Neuronal stem cell (in vitro differentiated cells): ENCODE measurements at regions not wholly inside any gene's neighbourhood (a gene's known extent, or its start where the extent isn't known, plus 50 kb on each side); places are given as distances from the start of the nearest gene placed in this dataset.

Source experiments
- DNase-seq: peaks from one replicate; pipeline ENCODE4 v3.0.0-alpha.2; 2013; ENCODE audit warnings: low spot score
- H2AFZ ChIP-seq: one replicate; pipeline ENCODE4 v1.6.1; 2013; ENCODE audit warnings: mild to moderate bottlenecking, low read length, inconsistent platforms
- H2AK5ac ChIP-seq: 2 replicates; pipeline ENCODE4 v1.6.1; 2013; ENCODE audit warnings: low read depth, mild to moderate bottlenecking, inconsistent platforms, low read length, moderate library complexity, mixed read lengths
- H2BK120ac ChIP-seq: 2 replicates; pipeline ENCODE4 v1.6.1; 2013; ENCODE audit warnings: low read depth, mild to moderate bottlenecking, inconsistent platforms, low read length, moderate library complexity, mixed read lengths
- H2BK12ac ChIP-seq: one replicate; pipeline ENCODE4 v1.6.1; 2013; ENCODE audit warnings: low read length, inconsistent platforms
- H2BK15ac ChIP-seq: 2 replicates; pipeline ENCODE4 v1.6.1; 2013; ENCODE audit warnings: mild to moderate bottlenecking, low read length, inconsistent platforms, mixed read lengths
- H2BK5ac ChIP-seq: one replicate; pipeline ENCODE4 v1.6.1; 2013; ENCODE audit warnings: inconsistent platforms, mild to moderate bottlenecking, low read length, moderate library complexity
- H3K14ac ChIP-seq: one replicate; pipeline ENCODE4 v1.6.1; 2013; ENCODE audit warnings: low read length, inconsistent platforms
- H3K18ac ChIP-seq: 2 replicates; pipeline ENCODE4 v1.6.1; 2013; ENCODE audit warnings: low read length, inconsistent platforms
- H3K23ac ChIP-seq: 2 replicates; pipeline ENCODE4 v1.6.1; 2013; ENCODE audit warnings: low read depth, mild to moderate bottlenecking, mixed read lengths, low read length, inconsistent platforms; ENCODE audit not compliant: poor library complexity
- H3K27ac ChIP-seq: replicated peaks from 3 replicates; pipeline ENCODE4 v1.5.1; 2013; ENCODE audit warnings: low read length, inconsistent platforms
- H3K27me3 ChIP-seq, 3 experiments: 2 replicates each; pipeline ENCODE4 v1.6.1; 2013; ENCODE audit warnings: low read length in 3 of 3, mild to moderate bottlenecking in 2 of 3, inconsistent platforms in 1 of 3, low read depth in 1 of 3, mixed read lengths in 1 of 3, moderate library complexity in 1 of 3; ENCODE audit not compliant: control insufficient read depth in 3 of 3, insufficient read depth in 3 of 3
- H3K36me3 ChIP-seq, 2 donors: replicated peaks in 1 of 2; 2 replicates each; pipeline ENCODE4 v1.6.1; 2013; ENCODE audit warnings: low read length in 2 of 2; ENCODE audit not compliant: control insufficient read depth in 2 of 2, insufficient read depth in 2 of 2
- H3K4ac ChIP-seq: 2 replicates; pipeline ENCODE4 v1.6.1; 2013; ENCODE audit warnings: inconsistent platforms, mild to moderate bottlenecking, low read length, moderate library complexity
- H3K4me1 ChIP-seq, 2 donors: 1 replicate in 1 of 2; 2 replicates in 1 of 2; pipeline ENCODE4 v1.6.1; 2013; ENCODE audit warnings: low read length in 2 of 2, low read depth in 1 of 2; ENCODE audit not compliant: control insufficient read depth in 2 of 2, insufficient read depth in 1 of 2
- H3K4me2 ChIP-seq: one replicate; pipeline ENCODE4 v1.6.1; 2013; ENCODE audit warnings: mild to moderate bottlenecking, low read length, inconsistent platforms; ENCODE audit not compliant: insufficient read depth, poor library complexity, severe bottlenecking
- H3K4me3 ChIP-seq, 2 donors: 2 replicates each; pipeline ENCODE4 v1.5.1; 2013; ENCODE audit warnings: low read length in 2 of 2, mild to moderate bottlenecking in 2 of 2, inconsistent platforms in 1 of 2, moderate library complexity in 1 of 2
- H3K79me1 ChIP-seq: one replicate; pipeline ENCODE4 v1.6.1; 2013; ENCODE audit warnings: low read depth, mild to moderate bottlenecking, inconsistent platforms, low read length, moderate library complexity
- H3K9ac ChIP-seq: one replicate; pipeline ENCODE4 v1.6.1; 2013; ENCODE audit warnings: mild to moderate bottlenecking, low read depth, low read length, inconsistent platforms; ENCODE audit not compliant: poor library complexity
- H3K9me3 ChIP-seq, 2 donors: replicated peaks in 1 of 2; 2 replicates each; pipeline versions ENCODE3 to v1.6.1; 2013; ENCODE audit warnings: low read length in 2 of 2, mild to moderate bottlenecking in 2 of 2, inconsistent platforms in 1 of 2, low read depth in 1 of 2, mixed read lengths in 1 of 2, moderate library complexity in 1 of 2; ENCODE audit not compliant: control insufficient read depth in 2 of 2, insufficient read depth in 1 of 2
- H4K8ac ChIP-seq: one replicate; pipeline ENCODE4 v1.6.1; 2013; ENCODE audit warnings: low read depth, mild to moderate bottlenecking, inconsistent platforms, low read length, moderate library complexity
- H4K91ac ChIP-seq: one replicate; pipeline ENCODE4 v1.6.1; 2013; ENCODE audit warnings: low read length, low read depth, mild to moderate bottlenecking, inconsistent platforms; ENCODE audit not compliant: poor library complexity
- WGBS, 2 donors: extraction: QIAGEN DNeasy Blood & Tissue Kit; methylation state at CpG; one replicate each; pipeline ENCODE4 v1.1.7; 2013; ENCODE audit warnings: missing lambda C conversion rate in 2 of 2, mixed read lengths in 1 of 2; ENCODE audit not compliant: insufficient read length in 2 of 2, insufficient replicate concordance in 1 of 2; ENCODE audit errors: extremely low coverage in 2 of 2; 5-methylcytosine and 5-hydroxymethylcytosine counted together

DNA sequence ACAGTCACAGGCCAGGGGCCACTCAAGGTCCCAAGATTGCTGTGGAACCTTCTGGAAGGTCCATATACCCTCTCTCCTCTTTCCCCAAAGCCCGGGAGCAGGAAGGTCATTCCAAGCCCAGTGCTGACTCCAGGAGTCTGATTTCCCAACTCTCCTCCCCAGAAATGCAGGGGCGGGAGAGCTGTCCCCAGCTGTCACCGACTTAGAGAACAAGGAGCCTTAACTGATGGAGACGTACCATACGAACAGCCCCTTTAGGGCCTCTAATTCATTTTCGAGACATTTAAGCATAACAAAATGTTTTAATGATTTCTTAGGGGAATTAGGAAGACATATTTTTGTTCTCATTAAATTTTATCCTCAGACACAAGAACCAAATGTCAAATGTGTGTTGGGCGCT, 99.2 kb downstream of the PHETA1 start:
- H2AFZ ChIP-seq, result no peak overlapping the region
- DNase-seq, result no peak
- no peak overlapping the region for H3K4me3 ChIP-seq
- no peaks in the 10 kb centered on the region for H3K36me3 ChIP-seq
- H3K27me3 ChIP-seq, result no peaks in the 10 kb centered on the region
- no peak overlapping the region for H3K4ac ChIP-seq
- H3K9me3 ChIP-seq, result no peaks in the 10 kb centered on the region
- no peak overlapping the region for H3K27ac ChIP-seq
- H2BK5ac ChIP-seq, result no peak overlapping the region
- H4K8ac ChIP-seq, result no peak overlapping the region
- no peak overlapping the region for H3K9ac ChIP-seq
- no peak overlapping the region for H3K4me2 ChIP-seq
- no peak overlapping the region for H3K14ac ChIP-seq
- H4K91ac ChIP-seq, result no peak overlapping the region
- H3K23ac ChIP-seq, result no peak overlapping the region
- H3K4me1 ChIP-seq, result peaks cover 0 to 2% of the 10 kb centered on the region in 2 donors
- H3K18ac ChIP-seq, result peak overlapping the region; percentile 35
- no peak overlapping the region for H2BK120ac ChIP-seq
- no peak overlapping the region for H2BK12ac ChIP-seq
- H2BK15ac ChIP-seq, result no peak overlapping the region
- H3K79me1 ChIP-seq, result no peaks in the 10 kb centered on the region
- H2AK5ac ChIP-seq, result no peak overlapping the region
- WGBS, 2 donors, result no CpG with 5 or more reads among the region's 7 CpGs

DNA sequence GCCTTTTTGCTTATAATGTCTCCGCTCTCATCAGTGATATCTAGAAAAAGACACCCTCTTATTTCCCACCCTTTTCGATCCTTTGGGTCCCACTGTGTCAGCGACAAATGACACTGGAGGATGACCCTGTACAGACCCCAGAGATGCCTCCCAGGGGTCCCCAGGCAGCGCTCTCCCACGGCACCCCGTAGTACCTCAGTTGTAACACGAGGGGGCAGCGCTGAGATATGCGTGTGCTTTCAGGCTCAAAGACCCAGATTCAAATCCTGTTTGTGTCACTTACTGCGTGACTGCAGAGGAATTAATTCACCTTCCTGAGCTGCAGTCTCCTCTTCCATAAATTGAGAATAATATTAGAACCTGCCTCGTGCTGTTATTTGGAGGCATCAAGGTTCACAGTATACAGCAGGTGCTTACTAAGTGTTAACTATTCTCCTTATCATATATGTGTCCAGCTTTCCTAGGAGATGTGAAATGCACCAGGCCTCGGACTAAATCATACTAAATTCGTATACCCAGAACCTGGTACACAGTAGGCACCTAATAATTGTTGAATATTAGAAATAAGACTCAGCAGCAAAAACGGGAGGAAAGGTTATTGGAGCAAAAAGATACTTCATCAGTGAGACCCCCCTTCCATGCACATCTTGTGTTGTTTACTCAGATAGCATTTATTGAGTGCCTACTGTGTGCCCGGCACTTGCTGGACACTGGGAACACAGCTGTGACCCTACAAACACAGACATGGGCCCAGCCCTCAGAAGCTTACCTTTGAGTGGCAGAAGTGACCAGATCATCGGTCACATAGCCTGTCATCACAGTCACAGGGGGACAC, 99.9 kb downstream of the PHETA1 start:
- Histone ChIP-seq H3K27me3 (no peaks in the 10 kb centered on the region), H3K4me1 (peaks cover 0 to 2% of the 10 kb centered on the region in 2 donors), H2BK5ac (no peak overlapping the region), H2BK120ac (no peak overlapping the region), H2BK15ac (peak overlapping the region; percentile 16), H2AK5ac (peak overlapping the region; percentile 49), H3K36me3 (no peaks in the 10 kb centered on the region), H3K4ac (no peak overlapping the region), H3K79me1 (no peaks in the 10 kb centered on the region), H3K23ac (no peak overlapping the region), H3K9me3 (no peaks in the 10 kb centered on the region), H4K91ac (no peak overlapping the region), H2AFZ (no peak overlapping the region), H3K27ac (no peak overlapping the region), H4K8ac (no peak overlapping the region), H3K18ac (peak overlapping the region; percentile 48), H3K9ac (no peak overlapping the region), H3K14ac (peak overlapping the region; percentile 3), H3K4me3 (no peak overlapping the region), H3K4me2 (no peak overlapping the region), H2BK12ac (no peak overlapping the region)
- no peak for DNase-seq
- WGBS, 2 donors, result no CpG with 5 or more reads among the region's 16 CpGs

DNA sequence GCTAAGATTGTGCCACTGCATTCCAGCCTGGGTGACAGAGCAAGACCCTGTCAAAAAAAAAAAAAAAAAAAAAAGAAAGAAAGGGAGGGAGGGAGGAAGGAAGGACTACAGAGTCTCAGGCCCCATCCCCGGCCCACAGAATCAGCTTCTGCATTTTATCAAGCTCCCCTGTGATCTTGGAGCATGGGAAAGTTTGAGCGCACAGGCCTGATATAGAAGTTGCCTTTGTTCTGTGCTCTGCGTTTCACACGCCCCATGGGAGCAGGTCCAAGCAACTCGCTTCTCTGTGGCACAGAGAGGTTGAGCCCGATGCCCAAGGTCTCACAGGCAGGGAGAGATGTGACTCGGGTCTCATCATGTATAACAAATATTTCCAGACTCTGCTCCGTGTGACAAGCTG, 101.8 kb downstream of the PHETA1 start:
- H3K4ac ChIP-seq, result no peak overlapping the region
- no peak overlapping the region for H3K9ac ChIP-seq
- no peak overlapping the region for H2AFZ ChIP-seq
- no peaks in the 10 kb centered on the region for H3K79me1 ChIP-seq
- H3K27ac ChIP-seq, result no peak overlapping the region
- no peak overlapping the region for H3K23ac ChIP-seq
- no peaks in the 10 kb centered on the region for H3K9me3 ChIP-seq
- no peak overlapping the region for H3K18ac ChIP-seq
- H2AK5ac ChIP-seq, result no peak overlapping the region
- no peak overlapping the region for H2BK15ac ChIP-seq
- no CpG with 5 or more reads among the region's 8 CpGs for WGBS, 2 donors
- H3K4me1 ChIP-seq, result peaks cover 0 to 2% of the 10 kb centered on the region in 2 donors
- H3K4me2 ChIP-seq, result no peak overlapping the region
- no peak overlapping the region for H2BK12ac ChIP-seq
- H4K91ac ChIP-seq, result no peak overlapping the region
- no peak overlapping the region for H2BK120ac ChIP-seq
- H3K4me3 ChIP-seq, result no peak overlapping the region
- H3K27me3 ChIP-seq, result no peaks in the 10 kb centered on the region
- no peak for DNase-seq
- no peak overlapping the region for H3K14ac ChIP-seq
- no peaks in the 10 kb centered on the region for H3K36me3 ChIP-seq
- H4K8ac ChIP-seq, result no peak overlapping the region
- H2BK5ac ChIP-seq, result no peak overlapping the region

GRCh38 chr12:111261911-111262676, 106.8 kb downstream of the PHETA1 start:
- no peak overlapping the region for H3K23ac ChIP-seq
- no peak overlapping the region for H4K8ac ChIP-seq
- no peak overlapping the region for H3K27ac ChIP-seq
- no peak overlapping the region for H3K4ac ChIP-seq
- H4K91ac ChIP-seq, result no peak overlapping the region
- no peaks in the 10 kb centered on the region for H3K36me3 ChIP-seq
- no peak overlapping the region for H2BK12ac ChIP-seq
- H3K9me3 ChIP-seq, result no peaks in the 10 kb centered on the region
- no peak overlapping the region for H3K4me2 ChIP-seq
- H2BK15ac ChIP-seq, result no peak overlapping the region
- H3K18ac ChIP-seq, result no peak overlapping the region
- H2BK120ac ChIP-seq, result no peak overlapping the region
- no peak overlapping the region for H3K4me3 ChIP-seq
- no peak overlapping the region for H2AK5ac ChIP-seq
- no peak overlapping the region for H2AFZ ChIP-seq
- no peak overlapping the region for H3K9ac ChIP-seq
- no peak overlapping the region for H2BK5ac ChIP-seq
- H3K79me1 ChIP-seq, result no peaks in the 10 kb centered on the region
- no peak overlapping the region for H3K14ac ChIP-seq
- no peaks in the 10 kb centered on the region for H3K27me3 ChIP-seq
- WGBS, 2 donors, result no CpG with 5 or more reads among the region's 6 CpGs
- DNase-seq, result no peak
- H3K4me1 ChIP-seq, result peaks cover 0 to 2% of the 10 kb centered on the region in 2 donors
